ENCODE measurements at regions not wholly inside any gene's neighbourhood (a gene's known extent, or its start where the extent isn't known, plus 50 kb on each side); places are given as distances from the start of the nearest gene placed in this dataset.

DNA sequence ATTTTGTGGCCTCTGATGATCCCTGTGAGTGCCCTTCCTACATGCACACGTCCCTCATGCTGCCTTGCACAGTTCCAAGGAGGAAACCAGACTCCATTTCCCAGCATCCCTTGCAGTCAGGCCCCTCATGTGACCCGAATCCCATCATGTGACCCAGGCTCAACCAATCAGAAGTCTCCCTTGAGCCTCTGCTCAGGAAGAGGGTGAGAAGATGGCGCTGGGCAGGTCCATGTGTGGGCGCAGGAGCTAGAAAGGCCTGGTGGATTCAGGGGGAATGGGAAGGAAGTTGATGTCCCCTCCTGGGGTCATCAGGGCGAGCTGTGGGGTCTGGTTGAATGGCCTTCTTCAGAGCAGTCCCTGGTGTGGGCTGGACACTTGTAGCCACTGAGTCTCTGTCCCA, 240.5 kb downstream of the ADGRD1 start (continued):
- TF ChIP-seq SIX5 (IDR thresholded peaks at IDR 0.05; ENCODE audit: borderline replicate concordance in 1 of 2, insufficient read depth in 1 of 2, low read depth in 1 of 2, low read length in 2 of 2), result peak; percentile 60 to 64; a peak in 3 of 4 replicates
- TF ChIP-seq, protein P1, sequence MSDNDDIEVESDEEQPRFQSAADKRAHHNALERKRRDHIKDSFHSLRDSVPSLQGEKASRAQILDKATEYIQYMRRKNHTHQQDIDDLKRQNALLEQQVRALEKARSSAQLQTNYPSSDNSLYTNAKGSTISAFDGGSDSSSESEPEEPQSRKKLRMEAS (CRISPR knock-in tag; IDR thresholded peaks at IDR 0.05), result peak; percentile 32; the same call in 1 of the 2 replicates
- no peak for TF ChIP-seq FOXJ3 (CRISPR knock-in tag; IDR thresholded peaks at IDR 0.05)
- TF ChIP-seq ZNF24 (IDR thresholded peaks at IDR 0.05), result no peak
- no peak for TF ChIP-seq SRSF9 (IDR thresholded peaks at IDR 0.05; ENCODE audit: borderline replicate concordance, low read depth, low read length)
- TF ChIP-seq, protein P2, sequence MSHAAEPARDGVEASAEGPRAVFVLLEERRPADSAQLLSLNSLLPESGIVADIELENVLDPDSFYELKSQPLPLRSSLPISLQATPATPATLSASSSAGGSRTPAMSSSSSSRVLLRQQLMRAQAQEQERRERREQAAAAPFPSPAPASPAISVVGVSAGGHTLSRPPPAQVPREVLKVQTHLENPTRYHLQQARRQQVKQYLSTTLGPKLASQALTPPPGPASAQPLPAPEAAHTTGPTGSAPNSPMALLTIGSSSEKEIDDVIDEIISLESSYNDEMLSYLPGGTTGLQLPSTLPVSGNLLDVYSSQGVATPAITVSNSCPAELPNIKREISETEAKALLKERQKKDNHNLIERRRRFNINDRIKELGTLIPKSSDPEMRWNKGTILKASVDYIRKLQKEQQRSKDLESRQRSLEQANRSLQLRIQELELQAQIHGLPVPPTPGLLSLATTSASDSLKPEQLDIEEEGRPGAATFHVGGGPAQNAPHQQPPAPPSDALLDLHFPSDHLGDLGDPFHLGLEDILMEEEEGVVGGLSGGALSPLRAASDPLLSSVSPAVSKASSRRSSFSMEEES (CRISPR knock-in tag; IDR thresholded peaks at IDR 0.05), result peak; percentile 82
- TF ChIP-seq ZNF184 (CRISPR knock-in tag; IDR thresholded peaks at IDR 0.05), result no peak
- TF ChIP-seq RCOR1 (IDR thresholded peaks at IDR 0.05; ENCODE audit: borderline replicate concordance in 1 of 2, low read depth in 2 of 2, low read length in 2 of 2), result peak in 1 of 2 experiments; percentile 35; a peak in 1 of 4 replicates
- TF ChIP-seq, protein P3, sequence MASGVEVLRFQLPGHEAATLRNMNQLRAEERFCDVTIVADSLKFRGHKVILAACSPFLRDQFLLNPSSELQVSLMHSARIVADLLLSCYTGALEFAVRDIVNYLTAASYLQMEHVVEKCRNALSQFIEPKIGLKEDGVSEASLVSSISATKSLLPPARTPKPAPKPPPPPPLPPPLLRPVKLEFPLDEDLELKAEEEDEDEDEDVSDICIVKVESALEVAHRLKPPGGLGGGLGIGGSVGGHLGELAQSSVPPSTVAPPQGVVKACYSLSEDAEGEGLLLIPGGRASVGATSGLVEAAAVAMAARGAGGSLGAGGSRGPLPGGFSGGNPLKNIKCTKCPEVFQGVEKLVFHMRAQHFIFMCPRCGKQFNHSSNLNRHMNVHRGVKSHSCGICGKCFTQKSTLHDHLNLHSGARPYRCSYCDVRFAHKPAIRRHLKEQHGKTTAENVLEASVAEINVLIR (CRISPR knock-in tag; IDR thresholded peaks at IDR 0.05), result no peak
- TF ChIP-seq POLR2H (tag; IDR thresholded peaks at IDR 0.05; ENCODE audit: low read depth), result no peak
- TF ChIP-seq PHF8 (IDR thresholded peaks at IDR 0.05; ENCODE audit: borderline replicate concordance, low read length), result peak; percentile 38; the same call in 1 of the 2 replicates
- TF ChIP-seq C11orf30 (IDR thresholded peaks at IDR 0.05; ENCODE audit: low read depth), result peak; percentile 55
- TF ChIP-seq, protein P4, sequence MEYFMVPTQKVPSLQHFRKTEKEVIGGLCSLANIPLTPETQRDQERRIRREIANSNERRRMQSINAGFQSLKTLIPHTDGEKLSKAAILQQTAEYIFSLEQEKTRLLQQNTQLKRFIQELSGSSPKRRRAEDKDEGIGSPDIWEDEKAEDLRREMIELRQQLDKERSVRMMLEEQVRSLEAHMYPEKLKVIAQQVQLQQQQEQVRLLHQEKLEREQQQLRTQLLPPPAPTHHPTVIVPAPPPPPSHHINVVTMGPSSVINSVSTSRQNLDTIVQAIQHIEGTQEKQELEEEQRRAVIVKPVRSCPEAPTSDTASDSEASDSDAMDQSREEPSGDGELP (CRISPR knock-in tag; IDR thresholded peaks at IDR 0.05; ENCODE audit: borderline replicate concordance), result no peak; the same call in 1 of the 2 replicates
- no peak for TF ChIP-seq NR2C2 (CRISPR knock-in tag; IDR thresholded peaks at IDR 0.05)
- TF ChIP-seq NR2C2 (tag; IDR thresholded peaks at IDR 0.05), result peak; percentile 46; the same call in 1 of the 2 replicates
- TF ChIP-seq, protein P5, sequence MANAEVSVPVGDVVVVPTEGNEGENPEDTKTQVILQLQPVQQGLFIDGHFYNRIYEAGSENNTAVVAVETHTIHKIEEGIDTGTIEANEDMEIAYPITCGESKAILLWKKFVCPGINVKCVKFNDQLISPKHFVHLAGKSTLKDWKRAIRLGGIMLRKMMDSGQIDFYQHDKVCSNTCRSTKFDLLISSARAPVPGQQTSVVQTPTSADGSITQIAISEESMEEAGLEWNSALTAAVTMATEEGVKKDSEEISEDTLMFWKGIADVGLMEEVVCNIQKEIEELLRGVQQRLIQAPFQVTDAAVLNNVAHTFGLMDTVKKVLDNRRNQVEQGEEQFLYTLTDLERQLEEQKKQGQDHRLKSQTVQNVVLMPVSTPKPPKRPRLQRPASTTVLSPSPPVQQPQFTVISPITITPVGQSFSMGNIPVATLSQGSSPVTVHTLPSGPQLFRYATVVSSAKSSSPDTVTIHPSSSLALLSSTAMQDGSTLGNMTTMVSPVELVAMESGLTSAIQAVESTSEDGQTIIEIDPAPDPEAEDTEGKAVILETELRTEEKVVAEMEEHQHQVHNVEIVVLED (CRISPR knock-in tag; IDR thresholded peaks at IDR 0.05), result no peak
- TF ChIP-seq, protein P6, sequence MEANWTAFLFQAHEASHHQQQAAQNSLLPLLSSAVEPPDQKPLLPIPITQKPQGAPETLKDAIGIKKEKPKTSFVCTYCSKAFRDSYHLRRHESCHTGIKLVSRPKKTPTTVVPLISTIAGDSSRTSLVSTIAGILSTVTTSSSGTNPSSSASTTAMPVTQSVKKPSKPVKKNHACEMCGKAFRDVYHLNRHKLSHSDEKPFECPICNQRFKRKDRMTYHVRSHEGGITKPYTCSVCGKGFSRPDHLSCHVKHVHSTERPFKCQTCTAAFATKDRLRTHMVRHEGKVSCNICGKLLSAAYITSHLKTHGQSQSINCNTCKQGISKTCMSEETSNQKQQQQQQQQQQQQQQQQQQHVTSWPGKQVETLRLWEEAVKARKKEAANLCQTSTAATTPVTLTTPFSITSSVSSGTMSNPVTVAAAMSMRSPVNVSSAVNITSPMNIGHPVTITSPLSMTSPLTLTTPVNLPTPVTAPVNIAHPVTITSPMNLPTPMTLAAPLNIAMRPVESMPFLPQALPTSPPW (CRISPR knock-in tag; IDR thresholded peaks at IDR 0.05), result no peak
- TF ChIP-seq, protein P7, sequence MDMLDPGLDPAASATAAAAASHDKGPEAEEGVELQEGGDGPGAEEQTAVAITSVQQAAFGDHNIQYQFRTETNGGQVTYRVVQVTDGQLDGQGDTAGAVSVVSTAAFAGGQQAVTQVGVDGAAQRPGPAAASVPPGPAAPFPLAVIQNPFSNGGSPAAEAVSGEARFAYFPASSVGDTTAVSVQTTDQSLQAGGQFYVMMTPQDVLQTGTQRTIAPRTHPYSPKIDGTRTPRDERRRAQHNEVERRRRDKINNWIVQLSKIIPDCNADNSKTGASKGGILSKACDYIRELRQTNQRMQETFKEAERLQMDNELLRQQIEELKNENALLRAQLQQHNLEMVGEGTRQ (CRISPR knock-in tag; IDR thresholded peaks at IDR 0.05), result peak; percentile 99
- peak; percentile 21 for TF ChIP-seq RBM25 (IDR thresholded peaks at IDR 0.05; ENCODE audit: low read depth, low read length, severe bottlenecking)
- TF ChIP-seq MCM3 (IDR thresholded peaks at IDR 0.05), result no peak
